GM12878 (cell line): ENCODE measurements at regions not wholly inside any gene's neighbourhood (a gene's known extent, or its start where the extent isn't known, plus 50 kb on each side); places are given as distances from the start of the nearest gene placed in this dataset.

ENCODE experiments used
- ATAC-seq: fragments of 200-7000 bp; cut with Tn5 transposase; 3 replicates; pipeline ENCODE4 v1.9.1; 2020; ENCODE audit warnings: mild to moderate bottlenecking, moderate library complexity
- BruUV-seq: library from RNA; stranded (reverse); fragments of 400-500 nt; replicated peaks from 2 replicates; lab custom pipeline; 2021; lab: Mats Ljungman, UMichigan
- CTCF ChIA-PET: fragments of 300-600 bp; sonication (Branson Sonifier 250); formaldehyde crosslinking; extraction: SDS; loops from one replicate; lab custom pipeline; 2021; ENCODE audit warnings: inconsistent platforms; lab: Yijun Ruan, JAX
- POLR2A ChIA-PET: fragments of 350-600 bp; formaldehyde crosslinking; extraction: SDS; loops from one replicate; lab custom pipeline; 2021; ENCODE audit warnings: inconsistent platforms; lab: Charles Lee
- RAD21 ChIA-PET: fragments of 300-600 bp; sonication (Branson Sonifier 250); formaldehyde crosslinking; loops from one replicate; lab custom pipeline; 2023; ENCODE audit warnings: antibody characterized with exemption; ENCODE audit not compliant: unreplicated experiment; lab: Charles Lee
- SMC1A ChIA-PET: fragments of 300-600 bp; sonication (Branson Sonifier 250); formaldehyde crosslinking; loops from one replicate; lab custom pipeline; 2023; ENCODE audit not compliant: unreplicated experiment, uncharacterized antibody; lab: Charles Lee
- DNase-seq: peaks from one replicate; pipeline ENCODE4 v3.0.0-alpha.2; 2011; ENCODE audit warnings: low read depth, low spot score
- FAIRE-seq: peaks from 3 replicates; lab custom pipeline; 2011; peaks lifted over from hg19 to GRCh38; lab: Jason Lieb, UNC
- H2AFZ ChIP-seq: 2 replicates; pipeline ENCODE4 v1.6.0; 2011; ENCODE audit warnings: low read depth, low read length, control low read depth; ENCODE audit not compliant: control insufficient read depth
- H3K27ac ChIP-seq: 2 replicates; pipeline ENCODE4 v1.5.1; 2011; ENCODE audit warnings: control low read depth; ENCODE audit not compliant: control insufficient read depth, insufficient read depth
- H3K27me3 ChIP-seq, 2 experiments: replicated peaks in 1 of 2; 2 replicates each; pipeline versions ENCODE4 v1.6.0 to v1.6.1; 2011; ENCODE audit warnings: low read length in 1 of 2; ENCODE audit not compliant: control insufficient read depth in 2 of 2, insufficient read depth in 2 of 2
- H3K36me3 ChIP-seq, 2 experiments: 2 replicates each; pipeline ENCODE4 v1.5.1; 2011; ENCODE audit warnings: low read length in 1 of 2; ENCODE audit not compliant: control insufficient read depth in 2 of 2, insufficient read depth in 2 of 2
- H3K4me1 ChIP-seq: 2 replicates; pipeline ENCODE4 v1.6.1; 2011; ENCODE audit warnings: mild to moderate bottlenecking, low read length, moderate library complexity, mixed read lengths; ENCODE audit not compliant: control insufficient read depth, insufficient read depth
- H3K4me2 ChIP-seq: 2 replicates; pipeline ENCODE4 v1.6.0; 2011; ENCODE audit warnings: control low read depth; ENCODE audit not compliant: control insufficient read depth, insufficient read depth
- H3K4me3 ChIP-seq: fragments of 200-600 bp; sonication (generic); 2 replicates; pipeline ENCODE4 v1.5.1; 2016
- H3K79me2 ChIP-seq: 2 replicates; pipeline ENCODE4 v1.6.0; 2011; ENCODE audit warnings: low read length; ENCODE audit not compliant: control insufficient read depth, insufficient read depth
- H3K9ac ChIP-seq: 2 replicates; pipeline ENCODE4 v1.8.0; 2011; ENCODE audit warnings: low read length, control low read depth, mixed read lengths; ENCODE audit not compliant: control insufficient read depth, insufficient read depth
- H3K9me3 ChIP-seq: replicated peaks from 3 replicates; pipeline ENCODE4 v1.5.1; 2011; ENCODE audit warnings: mild to moderate bottlenecking, low read length; ENCODE audit not compliant: control insufficient read depth, insufficient read depth
- H4K20me1 ChIP-seq: 2 replicates; pipeline ENCODE4 v1.6.0; 2011; ENCODE audit not compliant: control insufficient read depth, insufficient read depth
- BACH1 ChIP-seq: fragments of 450-650 bp; IDR thresholded peaks from 2 replicates; pipeline ENCODE4 v1.6.1; 2017; ENCODE audit warnings: mild to moderate bottlenecking, borderline replicate concordance
- CHD4 ChIP-seq: fragments of 200-600 bp; sonication (generic); IDR thresholded peaks from 2 replicates; pipeline ENCODE4 v1.6.1; 2016; ENCODE audit warnings: mild to moderate bottlenecking
- E2F4 ChIP-seq: IDR thresholded peaks from 2 replicates; pipeline ENCODE4 v1.6.1; 2012; ENCODE audit warnings: low read depth, low read length, improper control_type of control experiment
- KAT2A ChIP-seq: conservative IDR thresholded peaks from 2 replicates; pipeline ENCODE4 v1.6.1; 2011; ENCODE audit warnings: low read depth, low read length; ENCODE audit not compliant: control insufficient read depth
- PRDM15 ChIP-seq: fragments of 450-650 bp; formaldehyde crosslinking; IDR thresholded peaks from 2 replicates; pipeline ENCODE4 v1.4.0; 2020; ENCODE audit warnings: mild to moderate bottlenecking, moderate library complexity
- RB1 ChIP-seq: fragments of 450-650 bp; formaldehyde crosslinking; IDR thresholded peaks from 2 replicates; pipeline ENCODE4 v1.6.1; 2017; ENCODE audit warnings: mild to moderate bottlenecking, borderline replicate concordance
- SMAD5 ChIP-seq: IDR thresholded peaks from 2 replicates; pipeline ENCODE4 v1.6.1; 2016; ENCODE audit warnings: antibody characterized with exemption, low read depth
- TARDBP ChIP-seq: IDR thresholded peaks from 2 replicates; pipeline ENCODE4 v1.6.1; 2016; ENCODE audit warnings: borderline replicate concordance
- TBL1XR1 ChIP-seq: IDR thresholded peaks from 2 replicates; pipeline ENCODE4 v1.6.1; 2012; ENCODE audit warnings: low read depth, low read length, improper control_type of control experiment
- YBX1 ChIP-seq: fragments of 450-650 bp; IDR thresholded peaks from 2 replicates; pipeline ENCODE4 v1.6.1; 2016; ENCODE audit warnings: antibody characterized with exemption
- ZBTB33 ChIP-seq: fragments of 450-650 bp; IDR thresholded peaks from 2 replicates; pipeline ENCODE4 v1.6.1; 2017; ENCODE audit warnings: mild to moderate bottlenecking
- WGBS: methylation state at CpG from one replicate; pipeline ENCODE4 v1.1.6; 2016; ENCODE audit warnings: low lambda C conversion rate; ENCODE audit not compliant: insufficient replicate concordance, insufficient coverage; ENCODE audit errors: missing lambda C conversion rate; 5-methylcytosine and 5-hydroxymethylcytosine counted together
- in situ Hi-C: fragments of 300-500 bp; cut with MboI; formaldehyde crosslinking; loops from 9 replicates; pipeline ENCODE4 v1.14.3; 2018; ENCODE audit warnings: mixed read lengths
- intact Hi-C: fragments of 100-400 bp; cut with micrococcal nuclease; formaldehyde crosslinking; loops from one replicate; pipeline ENCODE4 v1.14.2; 2022; ENCODE audit not compliant: unreplicated experiment

- SMC1A ChIA-PET = no interaction called here
- POLR2A ChIA-PET = no interaction called here
- Histone ChIP-seq H3K9me3 (no peaks in the 10 kb centered on the region; the same call in 2 of the 3 replicates), H3K4me1 (peaks cover 5% of the 10 kb centered on the region; the same call in 1 of the 2 replicates), H3K27me3 (no peaks in the 10 kb centered on the region), H3K27ac (no peak overlapping the region), H3K36me3 (no peaks in the 10 kb centered on the region), H3K4me3 (no peak overlapping the region), H3K9ac (no peak overlapping the region), H4K20me1 (no peaks in the 10 kb centered on the region), H2AFZ (no peak overlapping the region), H3K79me2 (no peaks in the 10 kb centered on the region), H3K4me2 (no peak overlapping the region)
- DNase-seq (no peak), ATAC-seq (no peak), FAIRE-seq (no peak)
- CTCF ChIA-PET = no interaction called here
- BruUV-seq = no TSS peak
- RAD21 ChIA-PET = no interaction called here
- intact Hi-C loops (no loop called here), in situ Hi-C loops (no loop called here)
- TF ChIP-seq E2F4 (no peak), SMAD5 (no peak), YBX1 (no peak), CHD4 (no peak), RB1 (no peak), KAT2A (no peak)
Observed at GRCh38 chr4:154958121-154958520, 177.0 kb downstream of the RBM46 start.

GRCh38 chr4:154958621-154959358, 177.7 kb downstream of the RBM46 start:
- no peak for FAIRE-seq
- H3K27ac ChIP-seq = no peak overlapping the region
- no peak overlapping the region for H3K4me3 ChIP-seq
- WGBS = 0% methylated on average over 2 of the region's 2 CpGs
- no peaks in the 10 kb centered on the region for H4K20me1 ChIP-seq
- no TSS peak for BruUV-seq
- H3K9me3 ChIP-seq = no peaks in the 10 kb centered on the region; the same call in 2 of the 3 replicates
- H3K4me2 ChIP-seq = no peak overlapping the region
- H2AFZ ChIP-seq = no peak overlapping the region
- DNase-seq = no peak
- H3K9ac ChIP-seq = no peak overlapping the region
- in situ Hi-C loops (no loop called here), intact Hi-C loops (no loop called here)
- no peaks in the 10 kb centered on the region for H3K36me3 ChIP-seq
- ATAC-seq = no peak
- no peaks in the 10 kb centered on the region for H3K27me3 ChIP-seq
- ChIA-PET CTCF (no interaction called here), RAD21 (no interaction called here), POLR2A (no interaction called here), SMC1A (no interaction called here)
- peaks cover 5% of the 10 kb centered on the region; the same call in 1 of the 2 replicates for H3K4me1 ChIP-seq
- no peaks in the 10 kb centered on the region for H3K79me2 ChIP-seq
- TF ChIP-seq BACH1 (no peak), TARDBP (no peak), ZBTB33 (no peak), PRDM15 (CRISPR knock-in tag) (no peak), TBL1XR1 (no peak)
